ENCODE measurements at regions not wholly inside any gene's neighbourhood (a gene's known extent, or its start where the extent isn't known, plus 50 kb on each side); places are given as distances from the start of the nearest gene placed in this dataset.
"Not testable (repeated sequence)": the region's sequence is repeated elsewhere in the genome, so short reads cannot be mapped to it uniquely, and the experiment has no call there.

GRCh38 chr1:198848649-198849048 is 209.8 kb downstream of the PTPRC start:
- H3K79me2 ChIP-seq (ENCODE audit: low read length), result no peaks in the 10 kb centered on the region
- no peak overlapping the region for H3K4me3 ChIP-seq (ENCODE audit: low read length)
- no peaks in the 10 kb centered on the region for H4K20me1 ChIP-seq (ENCODE audit: insufficient read depth, low read length)
- H3K4me1 ChIP-seq (ENCODE audit: low read length), result no peaks in the 10 kb centered on the region
- no peak overlapping the region for H3K9ac ChIP-seq (ENCODE audit: low read length)
- TF ChIP-seq CTCF (IDR thresholded peaks at IDR 0.05; ENCODE audit: low read depth, low read length) (no peak), EZH2phosphoT487 (IDR thresholded peaks at IDR 0.05; ENCODE audit: low read depth) (no peak)
- H3K27me3 ChIP-seq (ENCODE audit: low read depth, low read length), result no peaks in the 10 kb centered on the region
- no peaks in the 10 kb centered on the region for H3K9me3 ChIP-seq (ENCODE audit: insufficient read depth, low read length)
- H3K27ac ChIP-seq (ENCODE audit: low read length), result no peak overlapping the region
- peaks cover 2% of the 10 kb centered on the region for H3K36me3 ChIP-seq (replicated peaks; ENCODE audit: low read depth, low read length)
- no peak overlapping the region for H3K4me2 ChIP-seq (ENCODE audit: low read length)
- H2AFZ ChIP-seq (ENCODE audit: low read depth, low read length), result no peak overlapping the region

GRCh38 chr1:198849093-198849492 is 210.3 kb downstream of the PTPRC start:
- peaks cover 6% of the 10 kb centered on the region for H3K36me3 ChIP-seq (replicated peaks; ENCODE audit: low read depth, low read length)
- H3K9ac ChIP-seq (ENCODE audit: low read length), result no peak overlapping the region
- H3K4me1 ChIP-seq (ENCODE audit: low read length), result no peaks in the 10 kb centered on the region
- H3K4me2 ChIP-seq (ENCODE audit: low read length), result no peak overlapping the region
- H3K79me2 ChIP-seq (ENCODE audit: low read length), result no peaks in the 10 kb centered on the region
- H3K4me3 ChIP-seq (ENCODE audit: low read length), result no peak overlapping the region
- H4K20me1 ChIP-seq (ENCODE audit: insufficient read depth, low read length), result no peaks in the 10 kb centered on the region
- no peaks in the 10 kb centered on the region for H3K27me3 ChIP-seq (ENCODE audit: low read depth, low read length)
- no peaks in the 10 kb centered on the region for H3K9me3 ChIP-seq (ENCODE audit: insufficient read depth, low read length)
- no peak for TF ChIP-seq EZH2phosphoT487 (IDR thresholded peaks at IDR 0.05; ENCODE audit: low read depth)
- no peak for TF ChIP-seq CTCF (IDR thresholded peaks at IDR 0.05; ENCODE audit: low read depth, low read length)
- no peak overlapping the region for H2AFZ ChIP-seq (ENCODE audit: low read depth, low read length)
- no peak overlapping the region for H3K27ac ChIP-seq (ENCODE audit: low read length)

DNA sequence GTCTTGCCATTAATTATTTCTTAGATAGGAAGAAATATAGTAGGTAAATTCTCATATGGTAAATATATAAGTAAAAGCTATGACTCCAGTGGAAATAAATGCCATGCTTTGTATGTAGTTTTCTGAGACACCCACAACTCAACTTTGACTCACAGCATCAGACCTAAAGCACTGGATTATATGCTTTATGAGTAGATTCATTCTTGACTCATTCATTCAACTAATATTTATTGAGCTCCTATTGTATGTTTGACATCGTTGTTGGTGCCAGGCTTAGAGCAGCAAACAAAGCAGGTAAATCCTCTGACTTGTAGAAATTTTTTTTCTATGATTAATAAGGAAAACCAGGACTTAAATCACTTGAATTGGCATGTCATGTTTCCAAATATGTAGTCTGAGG is 211.4 kb downstream of the PTPRC start:
- Histone ChIP-seq H3K4me2 (ENCODE audit: low read length) (no peak overlapping the region), H4K20me1 (ENCODE audit: insufficient read depth, low read length) (no peaks in the 10 kb centered on the region), H3K79me2 (ENCODE audit: low read length) (no peaks in the 10 kb centered on the region), H3K4me1 (ENCODE audit: low read length) (no peaks in the 10 kb centered on the region), H2AFZ (ENCODE audit: low read depth, low read length) (no peak overlapping the region), H3K27me3 (ENCODE audit: low read depth, low read length) (no peaks in the 10 kb centered on the region), H3K9me3 (ENCODE audit: insufficient read depth, low read length) (no peaks in the 10 kb centered on the region), H3K27ac (ENCODE audit: low read length) (no peak overlapping the region), H3K4me3 (ENCODE audit: low read length) (no peak overlapping the region), H3K36me3 (replicated peaks; ENCODE audit: low read depth, low read length) (peaks cover 8% of the 10 kb centered on the region), H3K9ac (ENCODE audit: low read length) (no peak overlapping the region)
- no peak for TF ChIP-seq CTCF (IDR thresholded peaks at IDR 0.05; ENCODE audit: low read depth, low read length)
- no peak for TF ChIP-seq EZH2phosphoT487 (IDR thresholded peaks at IDR 0.05; ENCODE audit: low read depth)

GRCh38 chr1:198850966-198851365 is 212.1 kb downstream of the PTPRC start:
- H3K9me3 ChIP-seq (ENCODE audit: insufficient read depth, low read length); H3K4me3 ChIP-seq (ENCODE audit: low read length); H3K79me2 ChIP-seq (ENCODE audit: low read length); H3K9ac ChIP-seq (ENCODE audit: low read length); H3K4me2 ChIP-seq (ENCODE audit: low read length); H3K36me3 ChIP-seq (replicated peaks; ENCODE audit: low read depth, low read length); H4K20me1 ChIP-seq (ENCODE audit: insufficient read depth, low read length); H3K27ac ChIP-seq (ENCODE audit: low read length); H2AFZ ChIP-seq (ENCODE audit: low read depth, low read length); H3K4me1 ChIP-seq (ENCODE audit: low read length); H3K27me3 ChIP-seq (ENCODE audit: low read depth, low read length): not testable (repeated sequence)

DNA sequence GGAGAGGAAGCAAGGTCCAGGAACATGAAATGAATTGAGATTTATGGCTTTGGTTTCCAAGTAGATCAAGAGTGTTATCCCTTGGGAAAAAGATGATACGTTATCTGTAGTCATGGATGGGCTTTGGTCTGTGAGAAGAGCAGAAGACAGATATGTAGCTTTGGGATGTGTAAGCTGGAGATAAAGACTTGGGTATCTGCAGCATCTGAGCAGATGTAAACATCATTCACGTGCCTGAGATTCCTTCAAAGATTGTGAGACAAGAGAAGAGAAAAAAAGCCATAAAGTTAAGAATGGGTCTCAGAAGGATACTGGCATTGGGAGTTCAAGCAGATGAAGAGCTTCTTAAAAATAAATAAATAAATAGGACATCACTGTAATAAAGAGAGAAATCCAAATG is 217.8 kb downstream of the PTPRC start:
- Histone ChIP-seq H4K20me1 (ENCODE audit: insufficient read depth, low read length) (no peaks in the 10 kb centered on the region), H3K27me3 (ENCODE audit: low read depth, low read length) (no peaks in the 10 kb centered on the region), H3K4me2 (ENCODE audit: low read length) (no peak overlapping the region), H3K79me2 (ENCODE audit: low read length) (no peaks in the 10 kb centered on the region), H2AFZ (ENCODE audit: low read depth, low read length) (no peak overlapping the region), H3K9ac (ENCODE audit: low read length) (no peak overlapping the region), H3K27ac (ENCODE audit: low read length) (no peak overlapping the region), H3K36me3 (replicated peaks; ENCODE audit: low read depth, low read length) (peaks cover 11% of the 10 kb centered on the region), H3K9me3 (ENCODE audit: insufficient read depth, low read length) (no peaks in the 10 kb centered on the region), H3K4me3 (ENCODE audit: low read length) (no peak overlapping the region), H3K4me1 (ENCODE audit: low read length) (no peaks in the 10 kb centered on the region)
- TF ChIP-seq CTCF (IDR thresholded peaks at IDR 0.05; ENCODE audit: low read depth, low read length) (no peak), EZH2phosphoT487 (IDR thresholded peaks at IDR 0.05; ENCODE audit: low read depth) (no peak)

Measured in OCI-LY3 (cell line).